K562 (cell line): ENCODE measurements at regions not wholly inside any gene's neighbourhood (a gene's known extent, or its start where the extent isn't known, plus 50 kb on each side); places are given as distances from the start of the nearest gene placed in this dataset.
A peak's percentile ranks its signal among the peaks of the same experiment; 100 is the strongest.

Experiments
- ETV1 ChIP-seq: fragments of 450-650 bp; conservative IDR thresholded peaks from 2 replicates; pipeline ENCODE4 v1.6.1; 2016; ENCODE audit warnings: missing genetic modification characterization, control low read depth, low read depth, missing compliant biosample characterization
- ILK ChIP-seq: fragments of 450-650 bp; IDR thresholded peaks from 2 replicates; pipeline ENCODE4 v1.6.1; 2016; ENCODE audit warnings: missing genetic modification characterization, low read depth, mild to moderate bottlenecking, missing compliant biosample characterization, moderate library complexity, borderline replicate concordance
- L3MBTL2 ChIP-seq: fragments of 450-650 bp; IDR thresholded peaks from 2 replicates; pipeline ENCODE4 v1.6.1; 2016; ENCODE audit warnings: mild to moderate bottlenecking, moderate library complexity
- PKNOX1 ChIP-seq: fragments of 450-650 bp; IDR thresholded peaks from 2 replicates; pipeline ENCODE4 v1.6.1; 2016
- ZNF639 ChIP-seq, 2 experiments: fragments of 200-800 bp in 1 of 2; sonication (Bioruptor generic) in 1 of 2; sonication (generic) in 1 of 2; formaldehyde crosslinking in 1 of 2; IDR thresholded peaks in 1 of 2; conservative IDR thresholded peaks in 1 of 2; 2 replicates each; pipeline versions ENCODE4 v1.5.0 to v1.6.1; 2016 to 2020; ENCODE audit warnings: missing compliant biosample characterization in 1 of 2, missing genetic modification characterization in 1 of 2, missing genetic modification reagents in 1 of 2
- ZZZ3 ChIP-seq: fragments of 450-650 bp; IDR thresholded peaks from 2 replicates; pipeline ENCODE4 v1.6.1; 2016; ENCODE audit warnings: antibody characterized with exemption, mild to moderate bottlenecking, moderate library complexity

- TF ChIP-seq ZNF639 (CRISPR knock-in tag; conservative IDR thresholded peaks at IDR 0.05 in 1 of 2, IDR thresholded peaks at IDR 0.05 in 1 of 2) = peak in 1 of 2 experiments; percentile 55; a peak in 1 of 4 replicates
- TF ChIP-seq ZZZ3 = no peak
- TF ChIP-seq ILK (tag) = 0 out of 2 replicates have a peak, but pooled peaks have one; percentile 22
- 0 out of 2 replicates have a peak, but pooled peaks have one; percentile 55 for TF ChIP-seq ETV1 (tag)
- TF ChIP-seq PKNOX1 = 0 out of 2 replicates have a peak, but pooled peaks have one; percentile 5
- TF ChIP-seq L3MBTL2 = peak; percentile 66
These were observed 149.0 kb downstream of the ADCYAP1 start (continued) for GRCh38 chr18:1053331-1054315.
